ENCODE measurements at regions not wholly inside any gene's neighbourhood (a gene's known extent, or its start where the extent isn't known, plus 50 kb on each side); places are given as distances from the start of the nearest gene placed in this dataset.

GRCh38 chr17:83144421-83145357, 65.3 kb downstream of the METRNL start:
- no peak for DNase-seq (ENCODE audit: low read depth)

GRCh38 chr17:83145358-83145738, 65.9 kb downstream of the METRNL start:
- no peak for DNase-seq (ENCODE audit: low read depth)

DNA sequence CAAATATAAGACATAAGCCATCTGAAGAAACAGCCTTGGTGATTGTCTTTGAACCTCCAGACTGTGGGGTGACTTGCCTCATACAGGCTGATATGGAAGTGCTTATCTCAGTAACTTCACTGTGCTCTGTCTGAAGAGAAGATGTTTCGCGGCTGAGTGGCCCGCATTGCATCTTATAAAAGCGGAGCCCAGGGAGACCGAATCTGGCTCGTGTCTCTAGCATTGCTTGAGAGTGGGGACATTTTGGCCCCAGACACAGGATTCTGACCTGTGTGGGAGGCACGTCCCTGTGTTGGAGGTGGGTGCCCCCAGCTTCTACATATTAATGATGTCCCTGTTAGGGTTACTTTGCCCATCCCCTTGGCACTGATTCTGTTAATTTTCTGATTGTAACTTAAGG, 66.4 kb downstream of the METRNL start:
- no peak for DNase-seq (ENCODE audit: low read depth)

GRCh38 chr17:83146347-83146746, 66.9 kb downstream of the METRNL start:
- DNase-seq (ENCODE audit: low read depth): no peak

DNA sequence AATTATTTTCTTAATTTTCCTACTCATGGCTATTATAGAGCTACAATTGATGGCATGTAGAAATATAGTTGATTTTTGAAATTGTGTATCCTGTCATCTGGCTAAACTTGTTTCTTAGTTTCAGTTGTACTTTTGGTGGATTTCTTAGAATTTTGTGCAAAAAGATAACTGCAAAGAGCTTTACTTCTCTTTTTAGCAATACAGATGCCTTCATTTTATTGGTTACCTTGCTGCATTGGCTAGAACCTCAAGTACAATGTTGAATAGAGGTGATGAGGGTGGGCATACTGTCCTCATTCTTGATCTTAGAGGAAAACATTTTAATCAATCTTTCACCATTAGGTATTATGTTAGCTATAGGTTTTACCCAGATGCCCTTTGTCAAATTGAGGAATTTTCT, 67.9 kb downstream of the METRNL start:
- no peak for DNase-seq (ENCODE audit: low read depth)

DNA sequence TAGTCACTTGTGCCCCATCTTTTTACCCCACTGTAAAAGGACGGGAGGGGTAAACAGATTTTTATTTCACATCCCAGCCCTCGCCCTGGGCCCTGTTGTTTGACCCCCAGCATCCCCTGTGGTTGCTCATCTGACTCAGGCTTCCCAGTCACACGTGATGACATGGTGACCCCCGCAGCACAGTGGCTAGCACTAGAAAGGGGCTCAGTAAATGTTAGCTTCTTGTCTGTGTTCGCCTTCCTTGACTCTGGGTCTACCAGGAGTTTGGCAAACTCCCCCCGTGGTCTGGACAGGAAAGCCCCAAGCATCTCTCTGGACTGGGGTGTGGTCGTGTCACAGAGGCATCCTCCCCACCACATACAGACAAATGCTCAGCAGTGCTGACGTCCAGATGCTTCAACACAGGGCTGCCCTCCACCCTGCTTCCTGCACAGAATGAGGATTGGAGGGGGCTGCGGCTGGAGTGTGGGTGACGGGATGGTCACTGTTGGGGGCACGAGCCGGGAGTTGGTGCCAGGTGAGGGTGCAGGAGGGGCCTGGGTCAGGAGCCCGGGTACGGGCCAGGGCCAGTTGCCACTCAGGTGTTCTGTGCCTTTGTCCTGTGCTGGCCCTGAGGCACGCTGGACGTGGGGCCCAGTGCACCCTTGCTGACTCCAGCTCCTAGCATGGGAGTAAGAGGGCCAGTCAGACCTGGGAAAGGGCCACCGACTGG, 69.1 kb downstream of the METRNL start:
- no peak for DNase-seq (ENCODE audit: low read depth)

DNA sequence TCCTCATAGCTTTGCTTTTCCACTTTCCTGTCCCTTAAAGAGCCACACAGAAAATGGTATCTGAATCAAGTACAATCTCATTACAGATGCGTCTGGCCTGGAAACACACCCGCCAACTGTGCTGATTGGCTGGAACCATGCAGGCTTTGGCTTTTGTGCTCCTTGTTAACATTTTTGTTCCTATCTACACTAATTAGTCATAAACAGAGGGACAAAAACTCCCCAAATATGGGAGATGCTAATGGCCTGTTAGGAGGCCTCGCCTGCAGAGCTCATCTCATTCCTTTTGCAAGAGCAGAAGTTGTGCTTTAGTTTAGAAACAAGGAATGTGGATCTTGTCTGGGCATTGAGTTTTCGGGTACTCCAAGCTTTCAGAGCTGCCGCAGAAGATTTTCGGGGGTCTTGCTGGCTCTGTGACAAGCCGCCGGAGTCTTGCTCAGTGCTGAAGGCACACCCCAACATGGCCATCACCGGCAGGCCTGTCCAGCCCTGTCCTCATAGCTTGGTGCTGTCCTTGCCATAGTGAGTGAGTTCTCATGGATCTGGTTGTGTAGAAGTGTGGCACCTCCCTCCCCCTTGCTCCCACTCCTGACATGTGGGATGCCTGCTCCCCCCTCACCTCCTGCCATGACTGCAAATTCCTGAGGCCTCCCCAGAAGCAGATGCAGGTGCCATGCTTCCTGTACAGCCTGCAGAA, 69.8 kb downstream of the METRNL start:
- no peak for DNase-seq (ENCODE audit: low read depth)

DNA sequence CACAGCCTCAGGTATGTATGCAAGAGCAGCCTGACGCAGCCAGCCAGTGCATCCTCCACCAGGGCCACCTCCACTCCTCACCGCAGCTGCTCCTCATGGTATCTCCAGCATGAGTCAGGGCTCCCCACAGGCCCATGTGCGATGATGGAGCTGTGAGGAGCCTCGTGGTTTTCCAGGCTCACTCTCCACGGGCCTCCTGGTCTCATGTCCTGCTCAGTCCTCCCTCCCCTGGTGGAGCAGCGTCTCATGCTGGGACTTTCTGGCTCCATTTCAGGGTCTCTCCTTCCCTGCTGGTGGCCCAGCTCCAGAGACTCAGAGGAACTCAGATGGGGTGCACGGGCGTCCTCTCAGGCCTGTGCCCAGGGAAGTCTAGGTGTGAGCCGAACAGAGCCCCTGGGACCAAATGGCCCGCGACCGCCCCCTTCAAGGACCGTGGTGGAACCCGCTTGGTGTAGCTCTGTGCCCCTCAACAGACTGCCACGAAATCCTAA, 70.4 kb downstream of the METRNL start:
- no peak for DNase-seq (ENCODE audit: low read depth)

- DNase-seq (ENCODE audit: low read depth): no peak
These were observed 71.1 kb downstream of the METRNL start for GRCh38 chr17:83150369-83151055.

- no peak for DNase-seq (ENCODE audit: low read depth)
These were observed 71.6 kb downstream of the METRNL start for GRCh38 chr17:83151056-83151441.

DNA sequence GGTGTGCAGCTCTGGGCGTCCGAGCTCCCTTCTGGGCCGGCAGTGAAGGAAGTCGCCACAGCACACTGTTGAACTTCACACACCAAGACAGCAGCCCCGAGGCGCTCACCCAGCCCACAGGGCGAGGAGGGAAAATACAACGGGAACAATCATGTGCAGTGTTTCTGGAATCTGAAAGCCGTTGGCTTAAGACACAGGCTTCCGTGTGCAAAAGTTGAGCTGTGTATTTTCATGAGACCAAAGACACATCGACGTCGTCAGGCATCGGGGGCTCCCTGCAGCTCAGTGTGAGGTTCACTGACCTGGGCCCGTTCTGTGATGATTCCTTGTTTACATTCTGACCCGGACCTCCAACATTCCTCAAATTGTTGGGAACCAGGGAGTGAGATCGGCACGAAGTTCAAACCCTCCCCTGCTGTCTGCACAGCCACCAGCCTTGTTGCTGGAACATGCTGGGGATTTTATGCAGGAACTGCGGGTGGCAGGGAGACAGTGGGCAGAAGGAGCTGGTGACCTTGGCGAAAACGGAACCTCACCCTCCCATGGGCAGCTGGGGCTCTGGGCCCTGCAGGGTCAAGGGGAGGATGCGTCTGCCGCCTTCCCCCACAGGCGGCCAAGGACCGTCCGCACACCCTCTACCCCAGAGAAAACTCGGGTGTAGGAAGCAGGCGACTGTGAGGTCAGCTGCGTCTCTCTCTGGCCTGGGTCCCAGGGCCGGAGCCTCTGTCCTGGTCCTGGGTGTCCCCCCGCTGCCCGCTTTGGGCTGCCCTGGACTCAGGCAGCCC, 72.2 kb downstream of the METRNL start:
- no peak for DNase-seq (ENCODE audit: low read depth)

- DNase-seq (ENCODE audit: low read depth): no peak
These were observed 72.9 kb downstream of the METRNL start for GRCh38 chr17:83152227-83152744.

DNA sequence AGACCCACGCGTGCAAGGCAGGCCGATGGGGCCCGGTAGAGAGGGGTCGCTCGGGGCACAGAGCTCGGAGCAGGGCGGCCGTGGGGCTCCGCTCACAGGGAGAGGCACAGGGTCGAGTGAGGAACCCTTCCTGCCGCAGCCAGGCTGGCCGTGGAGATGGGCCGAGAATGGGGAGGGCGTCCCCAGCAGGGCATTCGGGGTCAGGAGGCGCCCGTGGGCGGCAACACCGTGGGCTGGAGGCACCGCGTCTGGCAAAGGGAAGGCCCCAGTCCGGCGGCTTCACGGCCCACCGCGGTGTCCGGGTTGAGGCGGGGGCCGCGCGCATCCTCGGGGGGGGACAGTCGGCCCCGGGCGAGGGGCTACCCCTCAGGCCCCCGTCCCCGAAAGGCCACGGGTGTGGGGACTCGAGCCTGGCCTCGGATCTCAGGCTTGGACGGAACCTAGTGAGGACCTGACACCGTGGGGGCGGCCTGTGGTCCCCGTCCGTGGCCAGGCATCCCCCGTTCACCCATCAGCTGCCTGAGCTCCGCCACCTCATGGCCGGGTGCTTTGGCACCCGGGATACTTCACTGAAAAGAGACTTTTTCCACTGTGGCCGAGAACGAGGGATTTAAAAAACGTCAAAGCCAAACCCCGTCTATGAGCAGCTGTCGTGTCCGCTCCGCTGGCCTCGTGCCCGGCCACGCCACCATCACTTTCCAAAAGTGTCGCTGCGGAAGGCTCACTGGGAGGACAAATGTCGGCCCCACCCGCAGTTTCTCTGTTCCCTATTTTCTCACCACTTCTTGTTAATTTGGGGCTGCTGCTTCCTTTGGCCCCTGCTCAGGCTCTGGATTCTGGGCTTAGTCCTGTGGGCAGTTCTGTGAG, 73.6 kb downstream of the METRNL start:
- DNase-seq (ENCODE audit: low read depth): no peak

DNA sequence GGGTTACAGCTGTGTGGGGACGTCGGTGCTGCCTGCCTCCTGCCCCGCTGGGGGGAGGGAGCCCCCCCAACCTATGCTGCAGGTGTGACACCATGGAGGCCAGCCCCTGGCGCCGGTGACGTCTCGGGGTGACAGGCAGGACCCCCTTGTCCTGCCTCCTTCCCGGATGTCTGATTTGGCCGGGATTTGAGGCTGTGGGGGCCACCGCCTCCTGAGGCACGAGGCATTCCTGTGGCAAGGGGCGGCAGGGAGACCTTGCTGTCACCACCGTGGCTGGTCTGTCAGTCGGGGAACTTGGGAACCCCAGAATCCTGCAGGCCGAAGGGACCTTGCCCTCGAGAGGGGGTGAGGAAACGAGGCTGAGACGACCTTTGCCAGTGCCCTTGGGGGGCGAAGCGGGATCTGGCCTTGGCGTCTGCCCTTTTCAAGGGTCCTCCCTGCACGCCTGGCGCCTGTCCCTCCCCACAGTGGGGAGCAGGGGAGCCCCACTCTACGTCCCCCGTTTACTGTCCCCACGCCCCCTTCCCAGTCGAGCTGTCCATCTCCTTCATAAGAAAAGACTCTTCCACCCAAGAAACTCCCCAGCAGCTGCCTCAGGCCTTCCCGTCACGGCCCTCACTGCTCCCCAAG, 74.4 kb downstream of the METRNL start:
- DNase-seq (ENCODE audit: low read depth): no peak

- DNase-seq (ENCODE audit: low read depth): no peak
These were observed 75.1 kb downstream of the METRNL start for GRCh38 chr17:83154311-83155127.

GRCh38 chr17:83155128-83156121, 76.0 kb downstream of the METRNL start:
- no peak for DNase-seq (ENCODE audit: low read depth)

- DNase-seq (ENCODE audit: low read depth): no peak
These were observed 77.0 kb downstream of the METRNL start for GRCh38 chr17:83156408-83156807.

Measured in forelimb muscle (tissue), 1 donor.